SHP77 (cell line): ENCODE measurements at regions not wholly inside any gene's neighbourhood (a gene's known extent, or its start where the extent isn't known, plus 50 kb on each side); places are given as distances from the start of the nearest gene placed in this dataset.

Source experiments
- DNase-seq, 2 experiments: peaks; one replicate each; lab custom pipeline; 2025; lab: John Stamatoyannopoulos, UW

DNA sequence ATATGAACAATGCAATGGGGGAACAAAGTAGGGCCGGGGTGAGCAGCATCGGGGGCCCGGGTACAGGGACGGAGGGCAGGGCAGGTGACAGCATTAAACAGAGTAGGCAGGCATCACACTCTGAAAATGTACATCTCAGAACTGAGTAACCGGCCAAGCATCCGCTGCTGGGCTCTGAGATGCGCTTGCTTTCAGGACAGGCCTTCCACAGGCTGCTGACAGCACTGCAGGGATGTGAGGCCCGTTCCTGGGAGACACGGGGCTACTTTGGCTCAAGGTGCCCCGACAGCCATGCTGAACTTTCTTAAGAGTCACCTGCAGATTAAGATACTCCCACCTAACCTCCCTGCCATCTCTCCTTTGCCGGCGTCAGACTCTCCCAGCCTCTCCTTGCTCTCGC, 64.3 kb upstream of the FGFR2 start:
- DNase-seq = no peak

DNA sequence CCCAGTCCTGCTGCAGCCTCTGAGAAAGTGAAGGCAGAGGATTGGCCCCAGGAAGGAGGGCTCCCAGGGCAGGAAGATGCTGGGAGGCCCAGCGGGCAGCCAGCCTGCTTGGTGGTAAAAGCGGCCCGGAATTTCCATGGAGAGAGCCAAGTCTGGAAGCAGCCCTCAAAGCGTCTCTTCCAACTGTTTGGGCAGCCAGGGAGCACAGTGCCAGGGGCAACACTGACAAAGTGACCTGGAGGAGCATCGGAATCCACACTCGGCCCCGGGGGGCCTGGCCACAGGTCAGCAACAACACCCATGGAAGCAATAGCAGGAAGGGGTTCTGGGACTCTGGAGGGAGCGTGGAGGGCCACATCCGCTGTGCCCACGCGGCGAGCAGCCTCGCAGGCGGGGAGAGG, 63.2 kb upstream of the FGFR2 start:
- no peak for DNase-seq

DNA sequence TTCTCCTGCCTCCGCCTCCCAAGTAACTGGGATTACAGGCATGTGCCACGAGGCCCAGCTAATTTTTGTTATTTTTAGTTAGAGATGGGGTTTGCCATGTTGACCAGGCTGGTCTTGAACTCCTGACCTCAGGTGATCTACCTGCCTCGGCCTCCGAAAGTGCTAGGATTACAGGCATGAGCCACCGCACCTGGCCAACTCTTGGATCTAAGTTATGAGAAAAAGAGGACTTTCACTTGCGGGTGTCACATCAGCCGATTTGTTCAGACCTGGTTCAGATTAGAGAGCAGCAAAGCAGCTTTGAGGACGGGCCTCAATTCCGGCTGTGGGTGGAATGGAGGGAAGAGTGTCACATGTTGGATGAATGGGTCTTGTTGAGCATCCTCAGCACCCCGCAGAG, 61.0 kb upstream of the FGFR2 start:
- no peak for DNase-seq

DNA sequence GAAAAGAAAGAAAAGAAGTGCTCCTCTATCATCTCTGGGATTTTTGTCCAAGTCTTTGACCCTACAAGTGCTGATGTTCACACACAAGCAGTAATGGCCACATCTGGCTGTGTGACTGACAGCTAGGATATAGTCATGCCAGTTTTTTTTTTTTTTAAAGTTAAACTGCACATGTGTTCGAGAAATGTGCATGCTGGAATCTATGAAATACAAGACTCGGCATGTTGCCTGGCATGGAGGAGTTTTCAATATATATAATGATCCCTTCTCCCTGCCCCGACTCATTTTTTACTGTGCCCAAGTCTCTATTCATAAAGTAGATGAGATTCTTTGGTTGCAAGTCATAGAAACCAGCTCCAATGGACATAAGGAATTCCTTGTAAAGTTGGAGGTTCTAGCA, 60.4 kb upstream of the FGFR2 start:
- DNase-seq = no peak

DNA sequence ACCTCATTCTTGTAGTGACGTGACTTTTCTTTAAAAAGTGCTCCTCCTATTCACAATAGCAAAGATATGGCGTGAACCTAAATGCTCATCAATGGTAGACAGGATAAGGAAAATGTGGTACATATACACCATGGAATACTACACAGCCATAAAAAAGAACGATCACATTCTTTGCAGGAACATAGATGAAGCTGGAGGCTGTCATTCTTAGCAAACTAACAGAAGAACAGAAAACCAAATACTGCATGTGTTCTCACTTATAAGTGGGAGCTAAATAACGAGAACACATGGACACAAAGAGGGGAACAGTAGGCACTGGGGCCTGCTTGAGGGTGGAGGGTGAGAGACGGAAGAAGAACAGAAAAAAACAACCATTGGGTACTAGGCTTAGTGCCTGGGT, 59.9 kb upstream of the FGFR2 start:
- DNase-seq = no peak

DNA sequence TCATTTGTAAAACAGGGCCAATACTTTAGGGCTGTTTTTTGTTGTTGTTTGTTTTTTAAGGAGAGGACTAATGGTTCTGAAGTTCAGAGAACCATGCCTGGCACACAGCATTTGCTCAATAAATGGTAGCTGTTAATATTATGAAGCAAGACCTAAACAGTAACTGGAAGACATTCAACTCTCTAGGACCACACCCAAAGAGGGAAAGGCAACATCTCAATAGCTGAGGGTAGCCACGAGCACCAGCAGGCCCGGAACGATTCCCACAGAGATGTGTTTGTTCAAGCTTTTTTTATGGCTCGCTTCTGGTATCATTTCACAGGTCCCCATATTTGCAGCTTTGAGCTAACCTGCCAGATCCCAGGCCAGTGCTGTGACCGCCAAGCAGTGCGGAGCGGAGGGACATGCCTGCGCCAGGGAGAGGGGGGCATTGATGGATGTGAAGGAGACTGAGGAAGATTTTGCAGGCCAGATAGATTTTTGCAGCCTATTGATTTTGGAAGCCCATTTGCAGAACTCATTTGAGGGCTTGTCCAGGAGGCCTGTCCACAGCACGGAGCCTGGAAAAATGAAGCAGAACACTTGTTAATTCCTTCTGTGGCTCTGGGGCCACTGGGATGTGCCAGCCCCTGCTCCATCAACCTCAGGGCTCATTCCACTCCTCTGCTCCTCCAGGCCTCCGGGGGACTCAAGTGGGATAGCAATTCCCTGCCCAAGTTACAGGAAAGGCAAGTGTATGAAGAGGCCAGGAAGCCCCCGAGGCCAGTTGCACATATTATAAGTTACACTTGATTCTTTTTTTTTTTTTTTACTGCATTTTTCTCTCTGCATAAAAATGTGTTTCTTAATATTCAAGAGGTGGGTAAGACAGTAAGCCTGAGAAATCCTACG, 57.3 kb upstream of the FGFR2 start:
- no peak for DNase-seq

DNA sequence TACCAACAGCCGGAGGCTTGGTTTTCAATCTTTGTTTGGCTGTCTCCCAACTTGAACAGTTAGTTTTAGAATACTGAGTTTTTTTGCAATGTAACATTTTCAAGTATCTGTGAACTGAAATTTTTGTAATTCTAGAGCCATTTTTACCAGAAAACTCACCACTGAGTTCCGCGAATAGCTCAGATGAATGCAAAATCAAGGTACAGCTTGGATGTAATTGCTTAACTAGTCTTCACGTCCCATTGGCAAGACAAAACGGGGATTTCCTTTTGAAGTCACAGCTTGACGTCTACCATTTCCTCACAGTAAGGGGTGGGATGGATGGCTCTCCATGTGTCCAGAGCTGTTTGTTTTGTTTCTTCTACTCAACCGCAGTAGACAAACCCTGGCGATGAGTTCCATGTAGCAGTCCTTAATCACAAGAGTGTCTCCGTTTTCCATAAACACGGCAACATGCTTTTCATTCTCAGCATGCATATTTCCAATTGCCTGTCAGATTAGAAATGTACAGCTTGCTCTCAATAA, 55.8 kb upstream of the FGFR2 start:
- DNase-seq = no peak

DNA sequence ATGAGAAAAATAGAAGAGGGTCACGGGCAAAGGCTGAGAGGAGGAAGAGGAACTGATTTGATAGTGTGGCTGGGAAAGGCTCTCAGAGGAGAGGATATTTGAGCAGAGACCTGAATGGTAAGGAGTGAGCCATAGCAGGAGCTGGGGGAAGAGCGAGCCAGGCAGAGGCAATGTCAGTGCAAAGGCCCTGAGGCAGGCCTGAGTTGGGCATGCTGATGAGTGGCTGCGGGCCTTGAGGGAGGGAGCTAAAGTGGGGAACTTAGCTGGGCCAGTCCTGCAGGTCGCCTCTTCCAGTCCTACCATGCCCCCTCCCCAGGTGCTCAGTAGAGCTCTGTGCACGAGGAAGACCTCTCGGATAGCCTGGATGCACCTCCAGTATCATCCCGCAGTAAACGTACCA, 55.4 kb upstream of the FGFR2 start:
- no peak for DNase-seq

DNA sequence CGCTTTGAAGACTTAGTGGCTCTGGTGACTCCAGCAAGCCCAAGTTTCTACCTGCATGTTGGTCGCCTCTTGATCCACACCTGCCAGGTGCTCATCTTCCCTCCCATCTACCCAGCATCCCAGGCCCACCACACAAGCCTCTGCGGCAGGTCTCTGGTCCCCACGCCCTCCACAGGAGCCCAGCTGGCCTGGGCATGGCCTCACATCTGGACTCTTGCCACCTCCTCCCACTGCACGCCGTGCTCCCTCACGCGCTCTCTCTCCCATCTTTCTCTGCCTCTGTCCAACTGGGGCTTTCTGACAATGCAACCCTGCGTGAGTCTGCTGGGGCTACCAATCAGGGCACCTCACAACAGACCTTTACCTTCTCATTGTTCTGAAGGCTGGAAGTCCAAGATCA, 50.2 kb upstream of the FGFR2 start:
- DNase-seq = no peak

DNA sequence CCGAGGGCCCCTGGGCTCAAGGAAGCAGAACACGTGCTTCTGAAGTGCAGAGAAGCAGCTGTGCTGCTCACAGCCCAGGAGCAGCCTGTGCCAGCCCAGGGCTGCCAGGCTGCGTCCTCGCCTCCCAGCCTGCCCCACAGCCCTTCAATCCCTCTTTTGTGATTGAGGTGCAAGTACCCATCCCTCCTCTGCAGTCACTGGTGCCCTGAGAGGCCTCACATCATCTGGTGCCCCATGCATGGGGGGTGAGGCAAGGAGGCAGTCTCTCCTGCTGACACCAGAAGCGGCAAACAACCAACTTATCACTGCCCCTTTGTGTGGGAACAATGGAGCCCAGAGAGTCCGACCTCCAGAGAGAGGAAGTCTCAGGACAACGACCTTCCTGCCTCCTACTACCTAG, 49.8 kb upstream of the FGFR2 start:
- DNase-seq = no peak
